ENCODE measurements at regions not wholly inside any gene's neighbourhood (a gene's known extent, or its start where the extent isn't known, plus 50 kb on each side); places are given as distances from the start of the nearest gene placed in this dataset.
"Not testable (repeated sequence)": the region's sequence is repeated elsewhere in the genome, so short reads cannot be mapped to it uniquely, and the experiment has no call there.

DNA sequence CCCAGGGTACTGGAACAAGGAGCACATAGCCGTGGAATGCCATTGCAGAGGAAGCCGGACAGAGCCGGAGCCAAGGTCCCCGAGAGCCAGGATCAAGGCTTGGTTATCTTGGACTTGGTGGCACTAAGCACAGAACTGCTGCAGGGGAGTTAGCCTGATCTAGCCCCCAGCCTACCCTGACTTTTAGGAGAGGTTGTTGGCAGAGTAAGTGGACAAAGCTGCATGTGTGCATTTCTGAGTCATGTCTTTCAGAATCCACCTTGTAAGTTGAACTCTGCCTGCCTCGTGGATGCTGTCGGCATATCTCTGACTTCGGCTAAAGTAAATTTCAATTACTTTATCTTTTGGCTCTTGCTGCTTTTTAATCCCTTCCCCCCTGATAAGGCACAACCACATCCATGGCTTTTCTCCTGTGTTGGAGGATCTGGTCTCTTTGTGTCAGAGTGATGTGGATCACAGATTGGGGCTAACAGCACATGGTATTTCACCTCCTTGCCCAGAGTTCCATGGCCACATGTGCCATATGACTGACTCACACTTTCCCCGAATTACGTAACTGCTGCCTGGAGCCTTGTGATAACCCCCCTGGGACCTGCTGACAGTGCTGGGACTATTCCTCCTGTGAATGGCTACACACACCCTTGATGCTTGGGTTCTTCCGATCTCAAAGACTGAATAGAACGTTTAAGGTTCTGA lies 240.3 kb downstream of the EMP1 start:
- no peak for DNase-seq

DNA sequence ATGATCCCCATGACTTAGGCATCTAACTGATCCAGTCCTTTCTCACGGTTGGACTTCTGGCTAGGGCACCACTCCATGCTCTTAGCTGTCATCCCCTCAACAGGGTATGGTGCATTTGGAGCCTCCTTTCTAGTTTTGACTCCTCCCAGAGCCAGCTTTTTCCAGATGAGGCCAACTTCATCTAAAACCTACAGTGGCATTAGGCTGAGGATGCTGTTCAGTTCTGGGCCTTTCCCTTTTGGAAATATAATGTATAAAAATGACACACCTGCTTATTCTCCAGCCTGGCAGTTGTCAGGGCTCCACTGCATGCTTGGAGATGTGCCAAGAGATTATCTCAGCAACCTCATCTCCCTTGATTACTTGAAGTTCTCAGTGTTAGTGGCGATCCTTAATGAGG lies 239.7 kb downstream of the EMP1 start:
- no peak for DNase-seq

DNA sequence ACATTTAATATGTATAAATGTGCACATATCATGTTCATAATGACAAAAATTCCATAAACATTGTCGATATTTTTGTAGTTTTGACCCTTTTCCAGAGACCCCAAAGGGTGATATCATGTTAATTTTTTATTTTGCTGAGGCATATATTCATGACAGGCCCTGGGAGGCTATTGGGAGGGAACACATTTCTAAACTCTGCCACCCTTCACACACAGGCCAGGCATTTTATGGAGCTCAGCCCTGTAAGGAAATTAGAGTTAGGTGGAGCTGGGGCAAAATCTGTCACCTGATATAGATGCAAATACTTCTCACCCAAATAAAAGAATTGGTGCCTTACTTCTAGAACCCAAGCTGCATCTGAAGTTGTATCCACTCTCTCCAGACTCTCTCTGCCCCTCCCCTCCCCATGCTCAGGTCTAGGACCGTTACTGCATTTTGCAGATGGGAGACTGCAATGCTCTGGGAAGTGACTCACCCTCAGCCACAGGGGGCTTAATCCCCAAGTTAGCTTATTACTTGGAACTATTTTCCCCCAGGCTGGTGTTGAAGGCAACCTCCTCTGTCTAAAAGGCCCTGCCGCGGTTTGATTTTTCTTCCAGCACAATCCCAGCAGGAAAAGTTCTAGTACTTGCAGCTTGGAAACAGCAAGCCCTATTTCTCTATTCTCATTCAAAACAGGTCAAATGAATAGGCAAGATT lies 238.9 kb downstream of the EMP1 start:
- DNase-seq = no peak

DNA sequence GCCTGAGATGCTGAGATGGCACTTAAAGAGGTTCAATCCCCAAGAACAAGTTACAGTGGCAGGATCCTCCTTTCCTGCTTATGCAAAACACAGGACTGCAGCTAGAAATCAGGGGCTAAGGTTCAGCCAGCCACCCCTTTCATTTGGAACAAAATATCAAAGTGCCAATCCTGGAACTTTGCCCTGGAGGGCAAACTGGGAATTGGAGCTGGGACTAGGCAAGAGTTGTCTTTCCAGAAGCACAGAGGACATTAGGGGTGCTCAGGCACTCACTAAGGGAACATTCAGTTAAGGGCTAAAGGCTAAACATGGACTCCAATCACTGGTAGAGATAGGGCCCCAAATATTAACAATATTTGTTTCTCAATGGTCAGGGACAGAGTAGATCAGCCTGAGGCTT lies 237.2 kb downstream of the EMP1 start:
- no peak for DNase-seq

DNA sequence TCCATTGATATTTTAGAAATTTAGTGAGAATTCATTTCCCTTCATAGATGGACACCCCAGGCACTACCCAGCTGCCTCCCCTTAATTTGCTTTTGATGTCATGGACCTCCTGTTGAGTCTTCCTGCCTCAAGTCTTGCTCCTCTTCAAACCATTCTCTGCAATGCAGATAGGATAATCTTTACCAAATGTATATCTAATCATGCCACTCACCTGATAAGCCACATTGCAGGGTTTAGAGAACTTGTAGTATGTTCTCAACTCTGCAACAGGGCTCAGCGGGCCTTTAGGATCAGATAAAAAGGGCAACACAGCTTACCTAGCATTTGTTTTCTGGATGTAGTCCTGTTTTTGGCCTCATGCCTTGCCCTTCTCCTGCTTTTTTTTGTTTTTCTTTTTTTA lies 234.5 kb downstream of the EMP1 start:
- no peak for DNase-seq

DNA sequence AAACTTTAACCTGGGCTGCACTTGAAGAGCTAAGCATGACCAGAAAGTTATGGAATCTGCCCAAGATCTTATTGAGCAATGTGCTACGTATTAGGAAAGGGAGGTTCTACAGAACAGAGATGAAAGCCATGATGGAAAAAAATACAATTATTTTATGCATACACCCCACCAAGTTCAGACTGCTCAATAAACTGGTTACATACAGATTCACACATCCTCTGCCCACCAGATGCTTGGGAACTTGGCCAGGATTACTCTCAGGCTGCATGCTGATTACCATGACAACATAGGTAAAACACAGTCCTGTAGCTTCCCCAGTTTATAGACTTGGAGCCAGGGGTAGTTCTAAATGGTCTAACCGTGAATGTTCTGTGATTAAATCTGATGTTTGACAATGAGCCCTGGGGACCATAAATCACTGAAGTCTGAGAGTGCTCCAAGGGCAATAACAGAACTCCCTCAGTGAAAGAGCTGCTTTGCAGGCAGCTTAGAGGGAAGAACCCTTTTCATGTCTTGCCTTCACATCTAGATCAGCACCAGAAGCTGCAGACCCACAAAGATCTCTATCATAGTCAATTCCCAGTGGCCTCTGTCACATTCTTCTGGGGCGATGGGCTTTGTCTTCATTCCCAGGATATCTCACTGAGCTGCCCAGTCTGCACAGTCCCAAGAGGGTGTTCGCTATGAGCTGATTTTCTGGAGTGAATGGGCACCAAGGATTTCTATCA lies 232.2 kb downstream of the EMP1 start:
- DNase-seq = no peak

DNA sequence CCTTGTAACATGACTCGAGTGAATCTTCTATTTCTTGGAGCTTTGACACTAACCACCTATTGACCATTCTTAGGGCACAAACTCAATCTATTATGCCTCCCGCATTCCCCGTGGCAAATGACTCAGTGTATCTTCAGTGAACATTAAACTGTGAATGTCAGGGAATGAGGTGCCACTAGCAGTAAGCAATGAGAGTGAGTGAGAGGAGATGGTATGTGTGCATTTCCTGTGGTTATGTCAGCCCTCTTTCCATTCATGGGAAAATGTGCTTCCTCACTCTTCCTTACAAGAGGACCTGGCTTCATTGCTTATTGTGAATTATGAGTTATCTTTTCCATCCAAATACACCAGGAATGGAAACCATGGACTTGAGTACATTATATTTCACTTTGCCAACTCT lies 229.2 kb downstream of the EMP1 start:
- DNase-seq = no peak

DNA sequence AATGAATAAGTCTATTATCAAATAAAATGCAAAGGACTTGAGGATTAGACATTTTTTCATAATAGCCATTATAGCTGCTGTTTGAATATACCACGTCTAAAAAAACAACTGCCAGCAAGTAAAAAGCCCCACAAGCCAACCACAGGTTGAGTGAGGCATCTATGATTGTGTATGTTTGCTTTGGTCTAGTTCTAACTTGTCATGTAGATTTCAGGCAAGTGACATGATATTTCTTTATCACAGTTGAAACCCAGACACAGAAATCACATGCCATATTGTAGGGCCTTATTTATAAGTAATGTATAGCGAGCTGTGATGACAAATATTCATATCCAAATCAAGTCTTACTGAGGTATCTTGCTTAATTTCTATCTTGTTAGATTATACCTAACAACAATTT lies 225.8 kb downstream of the EMP1 start:
- DNase-seq = no peak

DNA sequence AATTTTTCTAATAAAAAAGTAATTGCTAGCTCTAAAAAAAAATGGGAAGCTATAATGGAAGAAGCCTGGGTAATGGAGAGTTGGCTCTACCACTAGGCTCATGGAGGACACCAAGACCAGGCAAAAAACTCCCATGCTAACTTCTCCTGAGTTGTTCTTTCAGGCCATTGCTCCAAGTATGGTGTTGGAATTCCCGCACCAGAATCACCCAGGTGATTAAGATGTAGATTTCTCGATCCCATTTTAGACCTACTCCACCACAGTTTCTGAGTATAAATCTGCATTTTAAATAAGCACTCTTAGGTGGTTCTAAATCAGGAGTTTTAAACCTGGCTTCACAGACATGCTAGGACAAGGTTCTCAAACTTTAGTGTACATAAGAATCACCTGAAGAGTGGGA lies 221.0 kb downstream of the EMP1 start:
- no peak for DNase-seq

DNA sequence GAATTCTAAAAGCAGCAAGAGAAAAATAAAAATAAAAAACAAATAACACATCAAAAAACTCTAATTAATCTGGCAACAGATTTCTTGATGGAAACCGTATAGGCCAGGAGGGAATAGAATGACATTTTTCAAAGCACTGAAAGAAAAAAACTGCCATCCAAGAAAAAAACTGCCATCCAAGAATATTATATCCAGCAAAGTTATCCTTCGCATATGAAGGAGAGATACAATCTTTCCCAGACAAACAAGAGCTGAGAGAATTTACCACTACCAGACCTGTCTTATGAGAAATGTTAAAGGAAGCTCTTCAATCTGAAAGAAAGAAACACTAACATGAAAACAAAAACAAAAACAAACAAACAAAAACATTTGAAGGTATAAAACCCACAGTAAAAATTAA lies 214.8 kb downstream of the EMP1 start:
- no peak for DNase-seq

DNA sequence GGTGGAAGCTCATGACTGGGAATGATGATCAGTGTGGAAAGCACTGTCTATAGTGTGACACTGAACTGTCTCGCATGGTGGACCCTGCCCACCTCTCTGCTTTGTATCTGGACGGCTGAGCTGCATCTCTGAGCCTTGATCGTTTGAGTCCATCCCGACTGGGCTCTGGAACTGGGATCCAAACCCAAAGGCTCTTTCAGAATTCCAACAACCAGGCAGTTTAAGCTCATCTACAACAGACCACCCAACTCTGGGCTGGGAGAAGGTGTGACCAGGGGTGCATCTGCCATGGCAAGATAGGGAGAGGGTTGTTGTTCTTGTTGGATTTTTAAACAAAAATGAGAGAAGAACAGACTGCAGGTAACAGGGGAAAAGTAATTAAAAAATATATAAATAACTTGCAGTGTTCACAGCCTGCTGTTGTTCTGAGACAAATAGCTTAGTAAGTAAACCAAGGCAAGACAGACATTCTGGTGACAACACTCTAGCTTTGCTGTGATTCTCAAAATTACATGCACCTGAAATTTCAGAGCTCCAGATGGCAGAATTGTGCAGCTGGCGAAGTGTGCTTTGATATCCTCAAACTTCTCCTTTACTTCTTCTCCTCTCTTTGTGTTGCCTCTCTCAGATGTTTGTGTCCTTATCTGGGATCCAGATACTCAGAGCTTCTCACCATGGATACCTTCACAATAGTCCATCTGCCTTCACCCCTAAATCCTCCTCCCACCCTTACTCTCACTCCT lies 209.6 kb downstream of the EMP1 start:
- DNase-seq = no peak

DNA sequence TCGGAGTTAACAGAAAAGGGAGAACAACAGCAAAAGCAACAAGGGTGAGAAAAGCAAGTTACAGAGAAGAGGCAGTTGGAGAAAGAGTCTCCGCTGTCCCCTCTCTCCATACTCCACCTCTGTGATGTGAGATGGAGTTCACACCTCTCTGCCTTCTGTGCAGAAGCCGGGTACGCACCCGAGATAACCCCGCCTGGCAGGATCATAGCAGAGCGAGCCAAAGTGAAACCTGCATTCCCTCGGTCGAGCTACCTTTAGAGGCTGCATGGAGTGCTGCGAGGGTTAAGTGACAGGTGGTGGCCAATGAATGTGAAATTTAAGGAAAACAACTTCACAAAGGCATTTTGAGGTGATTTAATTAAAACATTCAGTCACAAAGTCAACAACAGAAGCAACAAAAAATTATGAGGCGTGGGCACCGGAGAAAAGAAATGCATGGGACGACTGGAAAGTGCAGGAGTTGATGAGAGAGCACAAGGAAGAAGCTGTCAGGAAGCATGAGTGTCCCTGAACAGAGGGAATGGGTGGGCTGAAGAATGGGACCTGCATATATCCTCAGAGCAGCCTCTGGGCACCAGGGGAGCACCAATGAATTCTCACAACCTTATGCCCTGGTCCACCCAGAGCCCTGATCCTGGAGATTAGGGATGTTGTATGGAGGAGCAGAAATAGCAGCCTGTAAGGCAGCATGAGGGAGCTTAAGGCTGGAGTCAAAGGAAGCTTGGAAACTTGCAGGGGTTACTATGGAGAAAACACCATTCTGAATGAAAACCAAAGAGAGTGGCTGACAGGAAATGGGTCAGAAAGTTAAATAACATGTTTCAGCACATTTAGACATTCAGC lies 208.3 kb downstream of the EMP1 start:
- DNase-seq = no peak

DNA sequence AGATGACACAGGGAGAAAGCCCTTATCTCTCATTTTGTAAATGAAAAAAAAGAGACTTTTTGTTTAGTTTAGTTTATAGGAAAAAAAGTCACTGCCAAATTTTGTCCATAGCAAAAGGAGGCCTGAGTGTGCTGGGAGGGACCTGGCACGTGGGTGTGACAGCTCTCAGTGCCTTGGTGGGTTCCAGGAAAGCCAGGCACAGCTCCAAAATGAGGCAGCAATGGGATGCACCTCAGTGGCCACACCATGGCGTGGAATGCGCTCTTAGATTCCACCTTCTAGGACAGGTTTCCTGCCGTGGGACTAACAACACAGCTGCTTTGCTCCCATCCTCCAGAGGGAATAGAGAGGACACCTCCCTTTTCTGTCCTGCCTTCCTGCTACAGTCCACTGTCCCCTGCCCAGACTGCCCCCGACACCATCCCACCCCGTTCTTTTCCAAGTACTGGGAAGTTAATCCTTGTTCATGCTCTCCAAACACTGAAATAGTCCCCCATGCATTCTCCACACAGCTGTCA lies 207.6 kb downstream of the EMP1 start:
- DNase-seq = no peak

DNA sequence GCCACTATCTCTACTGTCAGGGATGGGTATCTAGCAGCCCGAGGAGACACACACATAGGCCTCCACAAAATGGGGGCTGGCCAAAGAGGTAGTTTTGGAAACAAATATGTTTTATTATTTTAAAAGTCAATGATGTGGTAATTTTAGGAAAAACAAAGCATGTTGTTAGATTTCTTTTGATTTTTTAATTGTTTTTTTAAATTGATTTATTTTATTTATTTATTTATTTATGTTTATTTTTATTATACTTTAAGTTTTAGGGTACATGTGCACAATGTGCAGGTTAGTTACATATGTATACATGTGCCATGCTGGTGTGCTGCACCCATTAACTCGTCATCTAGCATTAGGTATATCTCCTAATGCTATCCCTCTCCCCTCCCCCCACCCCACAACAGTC lies 194.8 kb downstream of the EMP1 start:
- DNase-seq = not testable (repeated sequence)

DNA sequence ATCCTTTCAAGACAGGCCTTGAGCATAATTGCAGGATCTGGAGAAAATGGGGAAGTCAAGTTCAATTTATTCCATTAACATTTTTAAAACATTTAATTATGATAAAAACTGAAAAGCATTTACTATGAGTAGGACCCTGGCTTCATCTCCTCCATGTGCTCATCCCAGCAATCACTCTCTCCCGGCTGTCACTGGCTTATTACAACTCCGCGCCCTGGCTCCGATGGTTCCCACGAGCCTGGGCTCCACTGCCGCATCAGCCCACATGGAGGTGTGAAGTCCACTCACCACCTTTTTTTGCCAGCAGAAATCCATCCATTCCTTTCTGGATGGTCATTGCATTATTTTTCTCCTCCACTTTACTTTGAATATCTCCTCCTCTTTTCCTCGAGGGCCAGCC lies 194.4 kb downstream of the EMP1 start:
- DNase-seq = no peak

DNA sequence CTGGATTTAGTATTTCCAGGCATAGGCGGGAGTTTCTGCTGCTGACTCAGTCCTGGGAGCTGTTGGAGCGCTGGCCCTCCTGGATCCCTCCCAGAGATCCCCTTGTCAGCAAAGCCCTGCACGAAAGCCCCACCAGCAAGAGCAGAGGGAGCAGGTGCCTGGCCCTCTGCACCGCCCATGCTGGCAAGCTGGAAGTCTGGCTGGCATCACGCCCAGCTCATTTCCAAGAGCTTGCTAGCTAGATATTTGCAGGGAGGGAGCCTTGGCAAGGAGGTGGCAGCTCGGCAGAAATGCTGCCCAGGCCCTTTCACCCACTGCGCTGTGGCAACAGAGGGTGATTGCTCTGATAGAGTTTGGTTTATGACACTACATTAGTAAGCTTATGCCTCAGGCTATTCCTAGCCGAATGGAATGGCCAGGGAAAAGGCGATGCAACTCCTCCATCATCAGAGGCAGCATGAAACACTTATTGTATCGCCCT lies 193.9 kb downstream of the EMP1 start:
- peak; percentile 35 for DNase-seq

DNA sequence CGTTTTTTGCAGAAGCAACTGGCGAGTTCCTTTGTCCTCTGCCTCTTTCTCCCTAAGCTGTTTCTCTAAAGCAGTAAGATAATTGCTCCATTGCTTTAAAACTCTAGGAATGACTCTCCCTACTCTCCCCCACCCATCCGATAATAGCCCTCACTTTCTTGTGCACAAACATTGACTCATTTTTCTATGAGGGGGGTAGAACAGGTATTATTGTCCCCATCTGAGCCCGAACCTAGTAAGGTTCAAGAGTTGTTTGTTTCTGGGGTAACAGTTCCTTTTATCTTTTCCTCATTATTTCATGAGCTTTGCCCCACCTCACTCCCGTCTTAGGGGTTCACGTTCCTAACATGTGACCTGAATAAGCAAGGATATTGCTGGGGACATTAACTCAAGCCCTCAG lies 190.6 kb downstream of the EMP1 start:
- DNase-seq = no peak

DNA sequence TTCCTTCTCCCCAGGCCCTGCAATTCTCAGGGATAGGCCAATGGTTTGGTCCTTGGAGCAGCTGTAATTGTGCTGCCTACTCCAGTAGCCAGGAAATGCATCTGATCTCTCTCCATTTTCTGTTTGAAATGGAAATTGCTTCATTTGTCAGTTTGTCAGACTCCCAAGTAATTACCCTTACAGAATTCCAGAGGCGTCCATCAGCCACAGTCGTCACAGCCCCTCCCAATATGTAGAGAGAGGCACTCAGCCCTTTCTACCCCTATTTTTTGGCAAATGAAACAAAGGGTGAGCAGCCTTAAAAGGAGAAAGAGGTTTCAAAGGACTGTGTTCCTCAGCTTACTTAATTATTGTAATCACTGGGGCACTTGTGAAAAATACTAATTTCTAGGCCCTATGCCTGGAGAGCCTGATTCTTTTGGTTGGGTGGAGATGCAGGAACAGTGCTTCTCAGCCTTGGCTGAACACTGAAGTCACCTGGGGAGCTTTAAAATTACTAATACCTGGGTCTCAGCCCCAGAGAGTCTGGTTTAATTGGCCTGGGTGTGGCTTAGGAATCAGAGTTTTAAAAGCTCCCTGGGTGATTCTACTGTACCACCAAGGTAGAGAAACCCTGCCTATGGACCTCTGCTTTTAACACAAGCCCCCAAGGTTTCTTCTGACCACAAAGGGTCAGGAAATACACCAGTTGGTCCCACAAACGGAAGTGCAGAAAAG lies 190.0 kb downstream of the EMP1 start:
- no peak for DNase-seq

DNA sequence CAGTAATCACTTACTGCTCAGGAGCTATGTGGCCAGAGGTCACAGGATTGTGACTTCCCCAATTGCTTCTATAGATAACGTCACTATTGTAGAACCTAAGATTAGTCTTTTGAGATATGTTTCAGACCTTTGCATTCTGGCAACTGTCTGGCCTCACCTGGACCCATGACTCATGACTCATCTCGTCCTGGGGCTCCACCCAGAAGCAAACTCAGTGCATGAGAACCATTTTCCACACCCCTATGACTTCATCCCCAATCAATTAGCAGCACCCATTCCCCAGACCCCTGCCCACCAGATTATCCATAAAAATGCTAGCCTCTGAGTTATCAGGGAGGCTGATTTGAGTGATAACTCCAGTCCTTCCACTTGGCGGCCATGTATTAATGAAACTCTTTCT lies 186.9 kb downstream of the EMP1 start:
- no peak for DNase-seq

DNA sequence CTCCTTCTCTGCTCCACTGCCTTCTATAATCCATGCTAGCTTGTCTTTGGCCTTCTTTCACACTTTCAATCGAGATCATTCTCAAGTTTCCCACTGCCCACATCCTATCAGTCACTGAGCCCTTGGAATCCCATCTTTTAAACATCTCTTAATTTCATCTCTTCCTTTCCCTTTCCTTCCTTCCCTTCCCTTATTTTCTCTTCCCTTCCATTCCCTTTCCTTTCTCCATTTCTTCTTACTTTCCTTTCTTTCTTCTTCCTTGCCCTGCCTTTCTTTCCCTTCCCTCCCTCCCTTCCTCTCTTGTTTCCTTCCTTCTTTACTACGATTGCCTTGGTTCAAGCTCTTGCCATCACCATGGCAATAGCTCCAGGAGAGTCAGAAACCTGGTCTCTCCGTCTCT lies 183.8 kb downstream of the EMP1 start:
- DNase-seq = no peak

Data from left kidney (tissue), 1 donor.